ENCODE measurements at regions not wholly inside any gene's neighbourhood (a gene's known extent, or its start where the extent isn't known, plus 50 kb on each side); places are given as distances from the start of the nearest gene placed in this dataset.
"Not testable (repeated sequence)": the region's sequence is repeated elsewhere in the genome, so short reads cannot be mapped to it uniquely, and the experiment has no call there.

GRCh38 chr9:135275571-135276289 is 188.3 kb downstream of the OLFM1 start:
- peak; percentile 60 for DNase-seq (ENCODE audit: low spot score)

DNA sequence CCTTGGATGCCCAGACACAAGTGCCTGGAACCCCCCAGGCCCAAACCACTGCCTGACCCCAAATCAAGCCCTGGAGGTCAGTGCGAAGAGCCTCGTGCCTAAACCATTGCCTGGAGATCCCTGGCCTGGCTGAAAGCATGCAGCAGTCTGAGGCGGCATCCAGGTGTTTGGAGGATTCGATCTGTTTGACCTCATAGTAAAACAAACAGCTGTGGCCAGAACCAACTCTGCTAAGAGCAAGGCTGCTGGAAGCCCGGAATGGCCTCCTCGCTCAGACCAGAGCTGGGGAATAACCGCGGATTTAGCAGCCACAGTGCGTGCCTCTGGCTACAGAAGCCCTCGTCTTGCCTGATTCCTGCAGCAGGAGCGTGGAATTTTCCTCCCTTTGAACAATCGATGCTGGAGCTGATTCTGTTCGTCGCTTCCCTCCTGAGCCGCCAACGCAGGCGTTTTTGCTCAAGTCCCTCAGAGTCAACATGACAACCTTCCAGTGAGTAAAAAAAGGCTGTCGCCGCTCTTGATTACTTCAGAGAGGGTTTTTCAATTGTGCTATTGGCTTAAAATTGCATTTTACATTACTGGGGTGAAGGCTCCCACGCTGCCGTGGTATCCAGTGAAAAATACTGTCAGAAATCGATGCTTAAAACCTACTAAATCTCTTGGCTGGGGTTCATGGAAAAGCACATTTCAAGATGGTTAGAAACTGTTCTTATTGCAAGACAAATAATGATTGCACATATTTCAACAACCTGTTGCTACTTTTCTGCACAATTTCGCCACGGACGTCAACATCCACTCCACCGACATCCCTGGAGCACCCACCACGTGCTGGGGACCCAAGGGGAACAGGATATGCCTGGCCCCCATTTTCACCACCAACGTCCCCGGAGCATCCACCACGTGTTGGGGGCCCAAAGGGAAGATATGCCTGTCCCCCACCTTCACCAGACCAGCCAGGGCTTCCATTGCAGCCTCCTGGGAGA is 190.0 kb downstream of the OLFM1 start:
- peak; percentile 59 for DNase-seq (ENCODE audit: low spot score)

- DNase-seq (ENCODE audit: low spot score), result no peak
Measured at GRCh38 chr9:135278586-135278985, 191.1 kb downstream of the OLFM1 start.

GRCh38 chr9:135279385-135279784 is 191.9 kb downstream of the OLFM1 start:
- DNase-seq (ENCODE audit: low spot score), result no peak

DNA sequence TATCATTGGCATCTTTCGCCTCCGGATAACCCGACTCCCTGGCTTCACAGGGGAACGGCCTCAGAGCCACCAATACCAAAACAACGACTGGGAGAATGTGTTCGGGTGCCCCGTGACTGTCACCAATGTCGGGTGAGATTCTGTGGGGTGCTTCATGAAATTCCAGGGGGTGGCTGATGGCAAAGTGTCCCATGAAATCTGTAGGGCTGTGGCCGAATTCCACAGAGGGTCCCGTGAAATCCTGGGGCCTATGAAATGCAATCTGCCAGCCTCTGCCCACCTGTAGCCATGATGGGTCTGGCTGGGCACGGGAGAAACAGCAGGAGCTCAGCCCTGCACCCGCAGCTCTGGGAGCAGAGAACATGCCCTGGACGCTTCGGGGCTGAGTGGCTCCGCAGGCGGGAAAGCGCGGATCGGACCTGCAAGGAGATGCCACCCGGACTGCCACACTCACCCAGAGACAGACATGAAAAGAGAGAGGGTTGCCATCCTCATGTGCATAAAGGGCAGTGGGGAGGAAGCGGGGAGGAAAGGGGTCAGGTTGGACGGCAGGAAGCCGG is 192.4 kb downstream of the OLFM1 start:
- DNase-seq (ENCODE audit: low spot score), result no peak

DNA sequence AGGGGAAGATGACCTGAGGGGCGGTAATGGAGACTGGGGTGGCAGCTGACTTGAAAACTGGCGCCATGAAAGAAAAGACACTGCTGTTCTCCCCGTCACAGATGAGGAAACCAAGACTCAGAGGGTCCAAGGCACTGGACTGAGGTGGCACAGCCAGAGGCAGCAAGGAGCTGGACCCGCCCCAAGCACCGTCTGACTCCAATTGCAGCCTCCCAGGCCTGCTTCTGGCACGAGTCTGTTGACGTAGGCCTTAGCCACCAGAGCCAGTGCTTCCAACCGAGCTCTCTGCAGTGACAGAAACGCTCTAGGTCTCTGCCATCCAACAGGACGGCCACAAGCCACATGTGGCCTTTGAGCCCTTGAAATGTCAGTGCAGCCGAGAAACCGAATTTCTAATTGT is 193.2 kb downstream of the OLFM1 start:
- DNase-seq (ENCODE audit: low spot score), result no peak

DNA sequence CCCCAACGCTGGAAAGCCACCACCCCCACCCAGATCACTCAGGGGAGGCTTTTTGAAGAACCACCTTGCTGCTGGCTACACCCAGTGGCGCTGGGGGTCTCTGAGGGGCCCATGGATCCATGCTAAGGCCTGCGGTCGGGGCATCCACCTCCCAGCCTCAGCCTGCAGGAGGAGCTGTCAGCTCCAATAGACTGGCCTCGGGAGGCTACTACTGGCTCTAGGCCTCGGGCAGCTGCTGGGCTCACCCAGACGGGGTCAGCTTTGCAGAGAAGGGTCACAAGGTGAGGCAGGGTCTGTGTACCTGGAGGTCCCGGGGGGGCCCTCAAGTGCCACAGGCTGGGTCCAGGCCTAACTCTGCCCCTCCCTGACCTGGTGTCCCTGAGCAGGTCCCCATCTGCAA is 193.7 kb downstream of the OLFM1 start:
- DNase-seq (ENCODE audit: low spot score), result no peak

GRCh38 chr9:135281791-135282737 is 194.6 kb downstream of the OLFM1 start:
- DNase-seq (ENCODE audit: low spot score), result peak; percentile 71

- DNase-seq (ENCODE audit: low spot score), result no peak
Measured at GRCh38 chr9:135282808-135283207, 195.3 kb downstream of the OLFM1 start.

- DNase-seq (ENCODE audit: low spot score), result no peak
Measured at GRCh38 chr9:135283671-135284070, 195.9 kb upstream of the PPP1R26 start.

- no peak for DNase-seq (ENCODE audit: low spot score)
Measured at GRCh38 chr9:135284386-135285134, 195.0 kb upstream of the PPP1R26 start.

GRCh38 chr9:135286187-135286925 is 193.2 kb upstream of the PPP1R26 start:
- not testable (repeated sequence) for DNase-seq (ENCODE audit: low spot score)

DNA sequence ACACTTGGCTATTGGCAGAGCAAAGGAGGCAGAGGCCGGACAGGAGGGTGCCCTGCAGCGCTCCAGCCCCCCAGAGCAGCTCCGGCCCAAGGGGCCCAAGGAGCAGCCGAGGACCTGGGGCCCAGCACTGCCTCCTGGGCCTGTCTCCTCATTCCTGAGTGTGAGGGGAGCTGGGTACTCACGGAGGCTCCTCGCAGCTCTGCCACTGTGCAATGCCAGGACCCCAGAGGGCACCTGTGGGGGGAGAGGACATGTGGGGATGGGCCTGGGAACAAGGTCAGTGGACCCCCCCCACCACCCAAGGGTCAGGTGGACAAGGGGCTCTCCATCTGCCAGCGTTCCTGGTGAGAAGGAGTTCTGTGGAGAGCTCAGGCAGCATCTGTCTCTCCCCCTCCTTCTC is 192.6 kb upstream of the PPP1R26 start:
- no peak for DNase-seq (ENCODE audit: low spot score)

- DNase-seq (ENCODE audit: low spot score), result no peak
Measured at GRCh38 chr9:135287627-135288026, 192.0 kb upstream of the PPP1R26 start.

GRCh38 chr9:135288054-135288453 is 191.5 kb upstream of the PPP1R26 start:
- DNase-seq (ENCODE audit: low spot score), result no peak

DNA sequence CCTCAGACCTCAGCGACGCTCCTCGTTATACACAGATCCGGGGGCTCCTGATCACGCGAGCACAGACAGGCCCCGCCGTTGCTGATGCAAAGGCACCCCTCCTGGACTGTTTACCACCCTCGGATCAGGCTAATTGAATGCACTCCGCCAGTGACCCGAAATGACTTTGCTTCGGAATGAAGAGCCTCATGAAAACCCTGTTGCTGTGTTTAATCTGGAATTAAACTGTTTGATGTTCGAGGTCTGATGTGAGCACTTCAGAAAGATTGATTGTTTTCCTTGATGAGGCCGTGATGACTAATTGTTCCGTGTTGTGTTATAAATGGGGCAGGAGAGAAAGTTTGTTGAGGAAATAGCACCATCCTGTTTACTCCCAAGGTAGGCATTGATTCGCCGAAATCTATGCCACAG is 190.5 kb upstream of the PPP1R26 start:
- no peak for DNase-seq (ENCODE audit: low spot score)

DNA sequence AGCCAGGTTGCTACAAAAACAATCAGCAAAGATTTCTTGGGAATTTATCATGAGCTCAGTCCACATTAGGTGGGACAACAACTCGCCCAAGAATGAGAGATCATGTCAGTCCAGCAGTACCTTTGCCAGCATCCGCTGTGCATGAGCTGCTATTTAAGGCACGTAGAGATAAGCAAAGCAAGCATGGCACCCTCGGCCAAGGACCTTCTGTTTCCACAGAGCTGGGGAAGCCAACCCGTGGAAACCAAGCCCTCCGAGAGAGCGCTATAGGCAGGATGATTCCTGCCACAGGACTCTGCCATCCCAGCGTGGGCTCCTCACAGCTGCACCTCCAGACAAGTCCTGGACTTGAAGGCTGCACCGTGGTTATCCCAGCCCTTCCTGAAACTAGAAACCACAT is 189.5 kb upstream of the PPP1R26 start:
- DNase-seq (ENCODE audit: low spot score), result no peak

- DNase-seq (ENCODE audit: low spot score), result no peak
Measured at GRCh38 chr9:135290566-135290965, 189.0 kb upstream of the PPP1R26 start.

DNA sequence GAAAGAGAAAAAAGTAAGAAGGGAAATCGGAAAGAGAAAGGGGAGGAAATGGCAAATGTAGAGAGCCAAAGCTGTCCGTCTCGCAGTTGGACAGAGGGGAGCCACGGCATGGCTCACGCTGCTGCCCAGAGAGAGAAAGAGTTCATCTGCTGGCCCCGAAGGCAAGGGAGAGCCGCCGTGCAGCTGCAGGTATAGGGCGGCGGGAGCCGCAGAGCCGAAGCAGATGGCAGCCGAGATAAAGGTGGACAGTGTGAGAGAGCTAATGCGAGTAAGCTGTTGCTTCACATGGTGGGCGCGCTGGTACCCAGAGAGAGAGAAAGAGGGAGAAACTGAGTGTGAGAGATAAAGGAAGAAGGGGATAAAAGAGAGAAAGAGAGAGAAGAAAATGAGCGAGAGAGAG is 188.4 kb upstream of the PPP1R26 start:
- no peak for DNase-seq (ENCODE audit: low spot score)

GRCh38 chr9:135294836-135295235 is 184.7 kb upstream of the PPP1R26 start:
- no peak for DNase-seq (ENCODE audit: low spot score)

Measured in Ammon's horn (tissue), 1 donor.